RWPE1 (cell line): ENCODE measurements at regions not wholly inside any gene's neighbourhood (a gene's known extent, or its start where the extent isn't known, plus 50 kb on each side); places are given as distances from the start of the nearest gene placed in this dataset.

Experiments used
- CTCF ChIA-PET: fragments of 350-600 bp; sonication (Branson Sonifier 250); formaldehyde crosslinking; extraction: SDS; loops from one replicate; lab custom pipeline; 2021; lab: Yijun Ruan, JAX
- POLR2A ChIA-PET: fragments of 400-600 bp; formaldehyde crosslinking; extraction: SDS; loops from one replicate; lab custom pipeline; 2020; ENCODE audit warnings: antibody characterized with exemption; ENCODE audit not compliant: low non-redundant PET; lab: Yijun Ruan, JAX
- DNase-seq: peaks from one replicate; pipeline ENCODE4 v3.0.0; 2012; ENCODE audit warnings: low spot score
- H3K27ac ChIP-seq: fragments of 450-650 bp; 2 replicates; pipeline ENCODE4 v1.5.1; 2017
- TF ChIP-seq, protein P1 (sequence below): fragments of 450-650 bp; conservative IDR thresholded peaks from 2 replicates; pipeline ENCODE4 v1.5.1; 2017; ENCODE audit warnings: low read depth, mild to moderate bottlenecking

DNA sequence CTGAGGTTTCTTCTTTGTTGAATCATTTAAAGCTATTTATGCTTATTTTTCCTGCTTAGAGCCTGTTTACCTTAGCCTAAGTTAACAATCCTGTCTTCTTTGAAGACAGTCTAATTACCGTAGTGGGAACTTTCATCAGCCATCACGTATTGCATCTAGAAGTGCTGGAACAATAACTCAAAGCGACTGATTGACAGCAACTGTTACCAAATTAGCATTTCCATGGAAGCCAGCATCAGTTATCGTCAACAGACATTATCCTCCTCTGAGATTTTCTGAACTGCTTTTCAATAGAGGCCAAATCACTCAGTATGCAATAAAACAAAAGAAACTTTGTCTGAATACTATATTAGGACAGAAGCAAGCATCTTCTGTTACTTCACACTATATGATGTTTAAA, 433.3 kb upstream of the SLITRK1 start:
- H3K27ac ChIP-seq, result no peak overlapping the region
- CTCF ChIA-PET, result no interaction called here
- TF ChIP-seq, protein P1, sequence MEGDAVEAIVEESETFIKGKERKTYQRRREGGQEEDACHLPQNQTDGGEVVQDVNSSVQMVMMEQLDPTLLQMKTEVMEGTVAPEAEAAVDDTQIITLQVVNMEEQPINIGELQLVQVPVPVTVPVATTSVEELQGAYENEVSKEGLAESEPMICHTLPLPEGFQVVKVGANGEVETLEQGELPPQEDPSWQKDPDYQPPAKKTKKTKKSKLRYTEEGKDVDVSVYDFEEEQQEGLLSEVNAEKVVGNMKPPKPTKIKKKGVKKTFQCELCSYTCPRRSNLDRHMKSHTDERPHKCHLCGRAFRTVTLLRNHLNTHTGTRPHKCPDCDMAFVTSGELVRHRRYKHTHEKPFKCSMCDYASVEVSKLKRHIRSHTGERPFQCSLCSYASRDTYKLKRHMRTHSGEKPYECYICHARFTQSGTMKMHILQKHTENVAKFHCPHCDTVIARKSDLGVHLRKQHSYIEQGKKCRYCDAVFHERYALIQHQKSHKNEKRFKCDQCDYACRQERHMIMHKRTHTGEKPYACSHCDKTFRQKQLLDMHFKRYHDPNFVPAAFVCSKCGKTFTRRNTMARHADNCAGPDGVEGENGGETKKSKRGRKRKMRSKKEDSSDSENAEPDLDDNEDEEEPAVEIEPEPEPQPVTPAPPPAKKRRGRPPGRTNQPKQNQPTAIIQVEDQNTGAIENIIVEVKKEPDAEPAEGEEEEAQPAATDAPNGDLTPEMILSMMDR, result no peak
- DNase-seq, result no peak
- POLR2A ChIA-PET, result no interaction called here

DNA sequence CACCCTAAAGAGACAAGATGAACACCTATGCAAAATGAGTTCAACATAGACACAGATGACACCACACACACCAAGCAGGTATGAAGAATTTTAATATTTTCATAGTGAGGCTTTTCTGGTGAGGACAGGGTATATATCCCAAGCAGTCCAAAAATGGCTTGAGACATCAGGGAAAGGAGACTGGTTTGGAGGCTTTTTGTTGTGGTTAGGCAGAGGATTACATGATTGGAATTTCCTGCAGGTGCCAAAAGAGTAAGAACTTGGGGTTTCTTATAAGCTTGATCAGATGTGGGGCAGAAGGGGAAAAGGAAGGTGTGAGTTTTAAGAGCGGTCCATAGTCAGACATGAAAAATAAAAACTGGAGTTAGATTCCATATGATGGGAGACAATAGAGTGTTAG, 420.8 kb upstream of the SLITRK1 start:
- no peak overlapping the region for H3K27ac ChIP-seq
- POLR2A ChIA-PET, result no interaction called here
- no peak for DNase-seq
- TF ChIP-seq, protein P1, result no peak
- CTCF ChIA-PET, result no interaction called here

DNA sequence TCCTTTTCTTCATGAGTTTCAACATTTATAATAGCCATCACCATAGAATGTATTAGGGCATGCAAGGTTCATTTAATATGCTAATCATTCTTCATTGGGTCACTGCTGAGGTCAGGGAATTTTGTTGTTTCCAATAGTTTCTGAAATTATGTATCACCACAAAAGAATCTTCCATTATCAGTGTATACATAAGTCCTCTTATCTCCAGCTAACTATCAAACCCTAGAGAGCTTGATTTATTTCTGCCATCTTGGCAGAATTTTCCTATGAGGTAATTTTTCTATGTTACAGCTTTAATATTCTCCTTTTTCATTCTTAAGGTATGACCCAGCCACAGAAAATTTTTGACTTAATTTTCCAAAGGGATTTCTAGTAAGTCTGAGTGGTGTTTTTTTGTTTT, 415.0 kb upstream of the SLITRK1 start:
- ChIA-PET POLR2A (no interaction called here), CTCF (no interaction called here)
- no peak for DNase-seq
- TF ChIP-seq, protein P1, result no peak
- H3K27ac ChIP-seq, result no peak overlapping the region

DNA sequence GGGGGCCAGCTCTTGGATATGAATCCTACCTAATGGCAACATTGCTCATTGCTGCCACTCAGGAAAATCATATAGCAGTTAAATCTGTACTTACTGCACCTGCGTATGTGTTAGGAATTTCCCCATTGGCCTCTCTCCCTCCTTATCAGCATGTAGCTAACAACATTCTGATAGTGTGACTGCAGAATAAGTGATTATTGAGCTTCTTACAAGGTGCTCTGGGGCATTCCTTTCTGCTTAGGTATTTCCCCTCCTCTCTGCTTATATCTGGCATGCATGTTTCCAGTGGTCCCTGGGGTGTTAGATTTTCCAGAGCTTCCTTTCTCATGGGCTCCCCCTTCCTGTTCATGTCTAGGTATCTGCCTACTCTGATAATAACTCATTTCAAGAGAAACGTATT, 414.1 kb upstream of the SLITRK1 start:
- POLR2A ChIA-PET, result no interaction called here
- no peak for DNase-seq
- CTCF ChIA-PET, result no interaction called here
- TF ChIP-seq, protein P1, result no peak
- no peak overlapping the region for H3K27ac ChIP-seq

DNA sequence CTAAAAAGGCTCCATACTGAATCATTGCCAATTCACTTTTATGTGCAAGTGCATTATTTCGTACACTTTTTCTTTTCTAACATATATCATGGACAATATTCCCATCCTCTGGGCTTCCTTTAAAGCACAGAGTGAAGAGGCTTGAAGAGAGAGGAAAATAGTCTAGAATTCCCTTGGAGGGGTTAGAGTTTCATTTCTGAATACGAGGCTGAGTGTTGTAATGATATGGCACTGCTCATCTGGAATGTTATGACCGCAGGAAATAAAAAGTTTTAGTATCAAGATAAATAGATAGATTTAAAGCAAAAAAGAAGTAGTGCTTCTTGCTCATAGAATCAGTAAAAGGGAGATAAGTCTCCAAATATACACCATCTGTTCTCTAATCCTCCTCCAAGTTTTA, 412.3 kb upstream of the SLITRK1 start:
- ChIA-PET POLR2A (no interaction called here), CTCF (interaction anchor here (0.7 kb wide), 1 partner anchor 363 kb away, joined by 3 read pairs; no protein-coding TSS in a partner anchor)
- H3K27ac ChIP-seq, result no peak overlapping the region
- TF ChIP-seq, protein P1, result no peak
- no peak for DNase-seq

DNA sequence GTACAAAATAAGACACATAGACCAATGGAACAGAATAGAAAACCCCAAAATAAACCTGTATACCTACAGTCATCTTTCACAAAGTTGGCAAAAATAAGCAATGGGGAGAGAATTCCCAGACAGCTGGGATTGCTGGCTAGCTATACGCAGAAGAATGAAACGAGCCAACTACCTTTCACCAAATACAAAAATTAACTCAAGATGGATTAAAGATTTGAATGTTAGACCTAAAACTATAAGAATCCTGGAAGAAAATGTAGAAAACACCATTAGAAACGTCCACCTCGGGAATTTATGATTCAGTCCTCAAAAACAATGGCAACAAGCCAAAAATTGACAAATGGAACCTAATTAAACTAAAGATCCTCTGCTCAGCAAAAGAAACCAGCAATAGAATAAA, 408.1 kb upstream of the SLITRK1 start:
- ChIA-PET CTCF (no interaction called here), POLR2A (no interaction called here)
- no peak overlapping the region for H3K27ac ChIP-seq
- DNase-seq, result no peak
- TF ChIP-seq, protein P1, result no peak

DNA sequence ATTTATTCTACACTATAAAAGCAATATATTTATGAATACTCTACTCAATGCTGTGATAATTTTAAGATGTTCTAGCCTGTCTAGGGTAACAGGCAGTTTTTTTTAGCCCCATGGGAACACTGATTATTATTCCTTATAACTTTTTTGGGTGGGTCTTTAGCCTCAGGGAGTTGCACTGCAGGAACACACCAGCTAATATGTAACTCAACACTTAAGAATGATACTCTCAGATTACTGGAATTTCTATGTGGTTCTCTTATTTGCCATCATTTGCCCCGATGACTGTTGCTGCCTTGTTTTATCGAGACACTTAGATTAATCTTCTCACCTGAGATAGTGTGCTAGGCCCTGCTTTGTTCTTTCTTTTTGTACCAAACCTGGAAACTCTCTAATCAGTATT, 396.9 kb upstream of the SLITRK1 start:
- ChIA-PET POLR2A (no interaction called here), CTCF (no interaction called here)
- no peak for DNase-seq
- TF ChIP-seq, protein P1, result no peak
- no peak overlapping the region for H3K27ac ChIP-seq
